WTC11 (cell line): ENCODE measurements at regions not wholly inside any gene's neighbourhood (a gene's known extent, or its start where the extent isn't known, plus 50 kb on each side); places are given as distances from the start of the nearest gene placed in this dataset.

Experiments
- ATF2 ChIP-seq: sonication (generic); formaldehyde crosslinking; IDR thresholded peaks from 2 replicates; pipeline ENCODE4 v1.8.1; 2022; ENCODE audit warnings: low read depth, missing genetic modification reagents, borderline replicate concordance
- CTCF ChIP-seq: fragments of 200-600 bp; IDR thresholded peaks from 2 replicates; pipeline ENCODE4 v1.8.0; 2022; ENCODE audit warnings: antibody characterized with exemption
- MLX ChIP-seq: sonication (generic); formaldehyde crosslinking; IDR thresholded peaks from 2 replicates; pipeline ENCODE4 v1.8.1; 2023; ENCODE audit warnings: mild to moderate bottlenecking, missing genetic modification reagents, moderate library complexity
- ZNF232 ChIP-seq: sonication (generic); formaldehyde crosslinking; IDR thresholded peaks from 2 replicates; pipeline ENCODE4 v1.8.0; 2022; ENCODE audit warnings: mild to moderate bottlenecking, missing genetic modification reagents

- TF ChIP-seq MLX (CRISPR knock-in tag) (no peak), ZNF232 (CRISPR knock-in tag) (no peak), CTCF (no peak), ATF2 (CRISPR knock-in tag) (no peak)
Observed at GRCh38 chr10:42962110-42962901, 114.6 kb upstream of the RET start.
